ENCODE measurements at regions not wholly inside any gene's neighbourhood (a gene's known extent, or its start where the extent isn't known, plus 50 kb on each side); places are given as distances from the start of the nearest gene placed in this dataset.

- H3K4me3 ChIP-seq: no peak overlapping the region
- no peaks in the 10 kb centered on the region for H3K36me3 ChIP-seq
- no peaks in the 10 kb centered on the region; the same call in 1 of the 2 replicates for H3K9me3 ChIP-seq (replicated peaks)
- DNase-seq: no peak
- no peaks in the 10 kb centered on the region for H3K27me3 ChIP-seq
- H3K4me1 ChIP-seq: no peaks in the 10 kb centered on the region
- no peak overlapping the region for H3K27ac ChIP-seq
These were observed 308.4 kb downstream of the NDUFA10 start for GRCh38 chr2:239716536-239717318.

DNA sequence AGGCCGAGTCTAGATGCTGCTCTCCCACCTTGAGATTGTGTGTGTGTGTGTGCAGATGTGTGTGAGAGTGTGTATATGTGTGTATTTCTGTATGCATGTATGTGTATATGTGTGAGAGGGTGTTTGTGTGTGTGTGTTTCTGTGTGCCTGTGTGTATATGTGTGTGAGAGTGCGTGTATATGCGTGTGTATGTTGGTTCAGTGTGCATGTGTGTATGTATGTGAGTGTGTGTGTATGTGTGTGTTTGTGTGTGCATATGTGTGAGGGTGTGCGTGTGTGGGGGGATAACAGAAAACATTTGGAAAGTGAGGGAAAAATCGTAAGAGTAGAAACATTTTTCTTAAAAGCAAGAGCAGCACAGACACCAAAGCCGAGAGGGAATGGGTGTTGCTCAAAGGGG lies 309.1 kb downstream of the NDUFA10 start:
- no peaks in the 10 kb centered on the region for H3K4me1 ChIP-seq
- H3K36me3 ChIP-seq: no peaks in the 10 kb centered on the region
- H3K4me3 ChIP-seq: no peak overlapping the region
- no peaks in the 10 kb centered on the region; the same call in 1 of the 2 replicates for H3K9me3 ChIP-seq (replicated peaks)
- H3K27ac ChIP-seq: no peak overlapping the region
- no peak for DNase-seq
- no peaks in the 10 kb centered on the region for H3K27me3 ChIP-seq

DNA sequence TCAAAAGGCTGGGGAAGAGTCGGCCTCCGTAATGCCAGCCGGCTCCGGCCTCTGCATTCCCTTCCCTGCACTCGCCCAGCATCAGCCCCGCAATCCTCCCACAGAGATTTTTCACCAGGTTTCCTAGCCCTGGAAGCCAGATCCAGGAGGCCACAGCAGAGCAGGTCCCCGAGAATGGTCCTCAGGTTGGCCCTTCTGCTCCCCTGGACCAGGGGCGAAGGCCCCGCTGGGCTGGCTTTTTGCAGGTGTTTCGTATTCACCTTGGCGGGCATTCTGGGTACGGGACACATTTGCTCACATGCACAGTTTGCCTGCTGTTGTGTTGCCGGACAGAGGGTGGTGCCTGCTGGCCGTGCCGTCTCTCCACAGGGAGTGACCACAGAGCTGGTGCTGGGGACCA lies 309.5 kb downstream of the NDUFA10 start:
- Histone ChIP-seq H3K27me3 (no peaks in the 10 kb centered on the region), H3K4me3 (no peak overlapping the region), H3K27ac (no peak overlapping the region), H3K36me3 (no peaks in the 10 kb centered on the region), H3K4me1 (no peaks in the 10 kb centered on the region), H3K9me3 (replicated peaks) (no peaks in the 10 kb centered on the region; the same call in 1 of the 2 replicates)
- peak in 1 of 2 experiments; percentile 1 for DNase-seq

GRCh38 chr2:239715202-239715601 lies 309.9 kb downstream of the NDUFA10 start:
- no peaks in the 10 kb centered on the region for H3K36me3 ChIP-seq
- H3K27me3 ChIP-seq: no peaks in the 10 kb centered on the region
- DNase-seq: no peak
- no peaks in the 10 kb centered on the region for H3K4me1 ChIP-seq
- no peaks in the 10 kb centered on the region; the same call in 1 of the 2 replicates for H3K9me3 ChIP-seq (replicated peaks)
- no peak overlapping the region for H3K4me3 ChIP-seq
- no peak overlapping the region for H3K27ac ChIP-seq

DNA sequence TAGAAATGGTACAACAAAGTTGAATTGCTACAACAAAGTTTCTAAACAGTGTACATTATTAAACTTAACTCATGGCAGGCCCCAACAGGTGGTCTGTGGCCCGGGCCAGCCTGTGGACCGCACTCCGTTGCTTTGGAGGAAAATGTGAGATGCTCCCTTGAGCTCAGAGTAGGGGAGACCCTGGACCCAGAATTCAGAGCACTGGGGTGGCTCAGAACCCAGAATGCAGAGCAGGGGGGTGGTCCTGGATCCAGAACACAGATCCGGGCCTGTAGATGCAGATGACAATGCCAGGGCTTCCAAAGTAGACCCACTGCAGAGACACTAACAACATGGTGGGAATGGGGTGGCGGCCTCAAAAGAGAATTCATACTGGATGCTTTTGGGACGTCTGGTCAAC lies 311.0 kb downstream of the NDUFA10 start:
- no peaks in the 10 kb centered on the region for H3K4me1 ChIP-seq
- no peak overlapping the region for H3K27ac ChIP-seq
- H3K27me3 ChIP-seq: no peaks in the 10 kb centered on the region
- no peak for DNase-seq
- no peaks in the 10 kb centered on the region for H3K36me3 ChIP-seq
- no peaks in the 10 kb centered on the region; the same call in 1 of the 2 replicates for H3K9me3 ChIP-seq (replicated peaks)
- no peak overlapping the region for H3K4me3 ChIP-seq

- Histone ChIP-seq H3K4me1 (no peaks in the 10 kb centered on the region), H3K36me3 (no peaks in the 10 kb centered on the region), H3K9me3 (replicated peaks) (no peaks in the 10 kb centered on the region; the same call in 1 of the 2 replicates), H3K27ac (no peak overlapping the region), H3K4me3 (no peak overlapping the region), H3K27me3 (no peaks in the 10 kb centered on the region)
- no peak for DNase-seq
These were observed 311.9 kb upstream of the HDAC4 start for GRCh38 chr2:239712755-239713154.

GRCh38 chr2:239711911-239712570 lies 311.2 kb upstream of the HDAC4 start:
- no peak for DNase-seq

GRCh38 chr2:239710953-239711861 lies 310.4 kb upstream of the HDAC4 start:
- peak in 1 of 2 experiments; percentile 0 for DNase-seq
- no peak overlapping the region for H3K4me3 ChIP-seq
- no peak overlapping the region for H3K27ac ChIP-seq
- no peaks in the 10 kb centered on the region; the same call in 1 of the 2 replicates for H3K9me3 ChIP-seq (replicated peaks)
- H3K4me1 ChIP-seq: no peaks in the 10 kb centered on the region
- no peaks in the 10 kb centered on the region for H3K27me3 ChIP-seq
- H3K36me3 ChIP-seq: no peaks in the 10 kb centered on the region

More at GRCh38 chr2:239711911-239712570, 311.2 kb upstream of the HDAC4 start:
- Histone ChIP-seq H3K4me1 (no peaks in the 10 kb centered on the region), H3K9me3 (replicated peaks) (no peaks in the 10 kb centered on the region; the same call in 1 of the 2 replicates), H3K27ac (no peak overlapping the region), H3K36me3 (no peaks in the 10 kb centered on the region), H3K27me3 (no peaks in the 10 kb centered on the region), H3K4me3 (no peak overlapping the region)

- no peaks in the 10 kb centered on the region; the same call in 1 of the 2 replicates for H3K27me3 ChIP-seq
- no peak overlapping the region for H3K4me3 ChIP-seq
- DNase-seq: peak in 1 of 2 experiments; percentile 3
- no peaks in the 10 kb centered on the region for H3K4me1 ChIP-seq
- H3K9me3 ChIP-seq (replicated peaks): no peaks in the 10 kb centered on the region
- no peaks in the 10 kb centered on the region for H3K36me3 ChIP-seq
- no peak overlapping the region for H3K27ac ChIP-seq
These were observed 305.5 kb upstream of the HDAC4 start for GRCh38 chr2:239706367-239706766.

DNA sequence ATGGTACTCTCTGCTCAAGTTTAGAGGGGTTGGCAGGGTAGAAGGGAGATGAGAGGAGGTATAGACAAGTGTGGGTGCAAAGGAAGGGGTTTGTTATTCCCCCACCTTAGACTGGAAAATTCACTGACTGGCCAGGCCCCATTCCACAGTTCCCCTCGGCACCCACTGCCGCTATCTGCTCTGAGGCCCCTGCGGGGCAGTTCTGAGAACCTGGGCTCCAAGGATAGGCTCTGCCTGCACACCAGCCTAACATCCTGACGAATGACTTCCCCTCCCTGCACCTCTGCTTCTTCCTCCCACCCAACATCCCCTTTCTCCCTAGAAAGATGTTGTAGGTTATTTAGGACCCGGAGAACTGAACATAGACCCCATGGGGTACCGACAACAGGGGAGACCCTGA lies 303.9 kb upstream of the HDAC4 start:
- Histone ChIP-seq H3K4me1 (no peaks in the 10 kb centered on the region), H3K9me3 (replicated peaks) (no peaks in the 10 kb centered on the region), H3K4me3 (no peak overlapping the region), H3K36me3 (no peaks in the 10 kb centered on the region), H3K27ac (no peak overlapping the region), H3K27me3 (no peaks in the 10 kb centered on the region; the same call in 1 of the 2 replicates)
- no peak for DNase-seq

- no peaks in the 10 kb centered on the region; the same call in 1 of the 2 replicates for H3K27me3 ChIP-seq
- no peaks in the 10 kb centered on the region for H3K36me3 ChIP-seq
- H3K4me1 ChIP-seq: no peaks in the 10 kb centered on the region
- no peak overlapping the region for H3K4me3 ChIP-seq
- no peaks in the 10 kb centered on the region for H3K9me3 ChIP-seq (replicated peaks)
- no peak overlapping the region for H3K27ac ChIP-seq
- DNase-seq: no peak
These were observed 303.0 kb upstream of the HDAC4 start for GRCh38 chr2:239703834-239704233.

DNA sequence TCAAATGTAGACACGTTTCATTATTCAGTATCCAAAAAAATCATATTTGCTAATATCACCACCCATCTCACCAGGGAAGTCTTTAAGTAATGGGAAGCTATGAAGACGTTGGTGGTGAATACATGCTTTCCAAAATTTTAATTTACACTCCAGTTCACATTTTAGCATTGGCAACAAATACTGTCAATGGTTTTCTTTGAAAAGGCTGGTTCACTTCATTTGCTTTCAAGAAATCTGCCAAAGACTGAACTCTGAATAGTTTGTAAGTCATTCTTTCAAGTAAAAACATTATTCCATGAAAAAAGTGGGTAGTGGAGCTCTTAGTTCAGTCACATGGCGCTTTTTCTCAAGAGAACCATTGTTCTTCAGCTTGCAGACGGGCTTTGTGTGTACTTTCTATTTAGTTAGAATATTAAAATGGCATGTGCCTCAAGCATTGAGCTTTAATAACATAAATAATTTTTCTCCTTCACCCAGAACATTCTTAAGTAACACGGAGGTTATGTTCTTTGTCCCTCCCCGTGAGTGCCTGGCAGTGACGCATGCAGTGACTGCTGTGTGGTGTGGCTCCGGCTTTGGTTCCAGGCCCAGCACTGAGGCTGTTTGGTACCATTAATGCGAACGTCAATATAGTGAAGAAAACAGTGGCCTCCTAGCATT lies 300.0 kb upstream of the HDAC4 start:
- no peak overlapping the region for H3K4me3 ChIP-seq
- H3K27ac ChIP-seq: no peak overlapping the region
- H3K36me3 ChIP-seq: no peaks in the 10 kb centered on the region
- H3K9me3 ChIP-seq (replicated peaks): no peaks in the 10 kb centered on the region
- no peaks in the 10 kb centered on the region for H3K4me1 ChIP-seq
- DNase-seq: no peak
- H3K27me3 ChIP-seq: no peaks in the 10 kb centered on the region; the same call in 1 of the 2 replicates

DNA sequence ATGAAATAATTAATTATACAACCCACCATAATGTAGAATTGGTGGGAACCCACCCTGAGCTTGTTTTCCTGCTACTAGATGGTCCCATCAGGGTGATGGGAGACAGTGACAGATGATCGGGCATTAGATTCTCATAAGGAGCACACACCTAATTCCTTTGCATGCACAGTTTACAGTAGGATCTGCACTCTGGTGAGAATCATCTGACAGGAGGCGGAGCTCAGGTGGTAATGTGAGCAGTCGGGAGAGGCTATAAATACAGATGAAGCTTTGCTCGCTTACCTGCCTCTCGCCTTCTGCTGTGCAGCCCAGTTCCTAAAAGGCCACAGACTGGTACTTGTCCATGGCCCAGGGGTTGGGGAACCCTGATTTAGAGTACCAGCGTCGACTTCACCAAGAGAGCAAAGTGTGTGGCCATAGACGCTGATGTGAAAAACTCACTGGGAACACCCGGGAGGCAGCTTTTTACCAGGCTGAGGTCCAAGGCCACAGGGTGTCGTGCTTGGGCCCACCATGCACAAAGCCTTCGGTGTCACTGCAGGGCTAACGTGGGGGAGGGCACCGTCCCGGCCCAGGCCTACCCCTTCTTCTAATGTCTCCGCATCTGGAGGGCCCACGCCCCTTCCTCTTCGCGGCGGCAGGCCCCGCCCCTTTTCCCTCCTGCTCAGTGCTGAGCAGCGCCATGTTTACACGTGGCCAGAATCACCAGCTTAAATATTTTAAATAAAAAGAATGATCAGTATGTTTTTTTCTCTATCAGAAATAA lies 296.8 kb upstream of the HDAC4 start:
- no peaks in the 10 kb centered on the region for H3K9me3 ChIP-seq (replicated peaks)
- no peaks in the 10 kb centered on the region for H3K4me1 ChIP-seq
- DNase-seq: no peak
- no peaks in the 10 kb centered on the region for H3K36me3 ChIP-seq
- H3K27ac ChIP-seq: no peak overlapping the region
- peaks cover under 1% of the 10 kb centered on the region; the same call in 1 of the 2 replicates for H3K27me3 ChIP-seq
- no peak overlapping the region for H3K4me3 ChIP-seq
